ENCODE measurements at regions not wholly inside any gene's neighbourhood (a gene's known extent, or its start where the extent isn't known, plus 50 kb on each side); places are given as distances from the start of the nearest gene placed in this dataset.

- DNase-seq (ENCODE audit: low read depth), result no peak
- H3K4me3 ChIP-seq (ENCODE audit: low read depth, low read length), result no peak overlapping the region
- no peak for TF ChIP-seq CTCF (IDR thresholded peaks at IDR 0.05; ENCODE audit: insufficient read depth, low read depth, low read length)
These were observed 296.2 kb downstream of the LRRIQ3 start for GRCh38 chr1:73901738-73902137.

- TF ChIP-seq CTCF (IDR thresholded peaks at IDR 0.05; ENCODE audit: insufficient read depth, low read depth, low read length), result no peak
- H3K4me3 ChIP-seq (ENCODE audit: low read depth, low read length), result no peak overlapping the region
- no peak for DNase-seq (ENCODE audit: low read depth)
These were observed 298.7 kb downstream of the LRRIQ3 start for GRCh38 chr1:73899311-73899710.

GRCh38 chr1:73898540-73898939, 299.4 kb downstream of the LRRIQ3 start:
- DNase-seq (ENCODE audit: low read depth), result no peak
- TF ChIP-seq CTCF (IDR thresholded peaks at IDR 0.05; ENCODE audit: insufficient read depth, low read depth, low read length), result no peak

GRCh38 chr1:73887412-73887811, 310.6 kb downstream of the LRRIQ3 start:
- no peak for TF ChIP-seq CTCF (IDR thresholded peaks at IDR 0.05; ENCODE audit: insufficient read depth, low read depth, low read length)
- H3K4me3 ChIP-seq (ENCODE audit: low read depth, low read length), result no peak overlapping the region
- DNase-seq (ENCODE audit: low read depth), result no peak

More at GRCh38 chr1:73898540-73898939, 299.4 kb downstream of the LRRIQ3 start:
- no peak overlapping the region for H3K4me3 ChIP-seq (ENCODE audit: low read depth, low read length)

- DNase-seq (ENCODE audit: low read depth), result no peak
- no peak overlapping the region for H3K4me3 ChIP-seq (ENCODE audit: low read depth, low read length)
- no peak for TF ChIP-seq CTCF (IDR thresholded peaks at IDR 0.05; ENCODE audit: insufficient read depth, low read depth, low read length)
These were observed 311.3 kb downstream of the LRRIQ3 start for GRCh38 chr1:73886716-73887115.

GRCh38 chr1:73874806-73875205, 323.2 kb downstream of the LRRIQ3 start:
- no peak overlapping the region for H3K4me3 ChIP-seq (ENCODE audit: low read depth, low read length)
- no peak for DNase-seq (ENCODE audit: low read depth)
- no peak for TF ChIP-seq CTCF (IDR thresholded peaks at IDR 0.05; ENCODE audit: insufficient read depth, low read depth, low read length)

GRCh38 chr1:73868810-73869336, 329.1 kb downstream of the LRRIQ3 start:
- TF ChIP-seq CTCF (IDR thresholded peaks at IDR 0.05; ENCODE audit: insufficient read depth, low read depth, low read length), result no peak
- no peak overlapping the region for H3K4me3 ChIP-seq (ENCODE audit: low read depth, low read length)
- no peak for DNase-seq (ENCODE audit: low read depth)
